ENCODE measurements at regions not wholly inside any gene's neighbourhood (a gene's known extent, or its start where the extent isn't known, plus 50 kb on each side); places are given as distances from the start of the nearest gene placed in this dataset.

- TF ChIP-seq EP300 (IDR thresholded peaks at IDR 0.05; ENCODE audit: borderline replicate concordance in 1 of 2, low read depth in 2 of 2, low read length in 2 of 2): no peak
- no peak for TF ChIP-seq SP1 (IDR thresholded peaks at IDR 0.05; ENCODE audit: low read depth, low read length)
Measured at GRCh38 chr16:16861546-16861945, 482.6 kb downstream of the NPIPA7 start (continued).

All from H1 (cell line).